ENCODE measurements at regions not wholly inside any gene's neighbourhood (a gene's known extent, or its start where the extent isn't known, plus 50 kb on each side); places are given as distances from the start of the nearest gene placed in this dataset.

DNA sequence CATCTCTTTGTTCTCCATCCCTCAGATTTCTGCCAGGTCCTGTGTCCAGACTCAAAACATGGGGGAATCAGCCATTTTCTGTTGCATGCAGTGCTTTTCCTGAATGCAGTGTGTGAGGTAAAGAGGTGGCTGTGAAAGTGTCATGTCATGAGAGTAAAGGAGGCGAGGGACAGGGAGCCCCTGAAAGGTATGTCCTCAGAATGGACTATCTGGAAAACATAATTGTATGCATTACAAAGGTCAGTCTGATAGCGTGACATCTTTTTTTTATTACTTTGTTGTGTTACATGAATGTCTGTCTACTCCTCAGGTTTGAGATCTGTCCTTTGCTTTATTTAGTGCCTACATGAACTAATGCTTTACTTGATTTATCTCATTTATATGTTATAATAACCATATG is 239.1 kb downstream of the MAN2A1 start (continued):
- TF ChIP-seq CUX1 (IDR thresholded peaks at IDR 0.05; ENCODE audit: insufficient replicate concordance, low read depth, low read length) (no peak), USF1 (IDR thresholded peaks at IDR 0.05; ENCODE audit: borderline replicate concordance, extremely low read length, insufficient read depth, low read depth, low read length) (no peak), SMAD5 (IDR thresholded peaks at IDR 0.05; ENCODE audit: low read depth) (no peak), TCF12 (IDR thresholded peaks at IDR 0.05; ENCODE audit: low read depth, low read length) (no peak), FOXM1 (IDR thresholded peaks at IDR 0.05; ENCODE audit: low read depth, low read length) (no peak), SKIL (IDR thresholded peaks at IDR 0.05; ENCODE audit: low read depth, poor library complexity, severe bottlenecking) (no peak)
- TF ChIP-seq, protein P1, sequence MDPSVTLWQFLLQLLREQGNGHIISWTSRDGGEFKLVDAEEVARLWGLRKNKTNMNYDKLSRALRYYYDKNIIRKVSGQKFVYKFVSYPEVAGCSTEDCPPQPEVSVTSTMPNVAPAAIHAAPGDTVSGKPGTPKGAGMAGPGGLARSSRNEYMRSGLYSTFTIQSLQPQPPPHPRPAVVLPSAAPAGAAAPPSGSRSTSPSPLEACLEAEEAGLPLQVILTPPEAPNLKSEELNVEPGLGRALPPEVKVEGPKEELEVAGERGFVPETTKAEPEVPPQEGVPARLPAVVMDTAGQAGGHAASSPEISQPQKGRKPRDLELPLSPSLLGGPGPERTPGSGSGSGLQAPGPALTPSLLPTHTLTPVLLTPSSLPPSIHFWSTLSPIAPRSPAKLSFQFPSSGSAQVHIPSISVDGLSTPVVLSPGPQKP (IDR thresholded peaks at IDR 0.05; ENCODE audit: low read depth, low read length) = no peak

Data from GM12878 (cell line).